ENCODE measurements at regions not wholly inside any gene's neighbourhood (a gene's known extent, or its start where the extent isn't known, plus 50 kb on each side); places are given as distances from the start of the nearest gene placed in this dataset.

DNA sequence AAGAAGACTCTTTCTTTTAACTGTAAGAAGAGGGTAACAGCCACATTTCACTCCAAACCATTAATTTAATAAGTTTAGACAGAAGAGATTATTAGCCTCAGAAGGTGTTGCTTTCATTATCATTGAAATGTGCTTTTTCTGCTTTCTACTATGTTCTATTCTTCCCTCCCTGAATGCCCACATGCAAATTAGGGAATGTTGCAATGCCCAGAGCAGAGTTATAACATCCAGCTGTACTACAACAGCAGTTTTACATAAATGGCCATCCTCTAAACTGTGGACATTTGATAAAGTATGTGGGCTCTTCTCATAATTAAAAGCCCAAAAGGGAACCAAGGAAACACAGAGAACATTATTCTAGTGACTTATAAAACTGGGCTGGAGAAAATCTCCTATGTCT is 82.2 kb upstream of the SOD1 start:
- TF ChIP-seq, protein P1, sequence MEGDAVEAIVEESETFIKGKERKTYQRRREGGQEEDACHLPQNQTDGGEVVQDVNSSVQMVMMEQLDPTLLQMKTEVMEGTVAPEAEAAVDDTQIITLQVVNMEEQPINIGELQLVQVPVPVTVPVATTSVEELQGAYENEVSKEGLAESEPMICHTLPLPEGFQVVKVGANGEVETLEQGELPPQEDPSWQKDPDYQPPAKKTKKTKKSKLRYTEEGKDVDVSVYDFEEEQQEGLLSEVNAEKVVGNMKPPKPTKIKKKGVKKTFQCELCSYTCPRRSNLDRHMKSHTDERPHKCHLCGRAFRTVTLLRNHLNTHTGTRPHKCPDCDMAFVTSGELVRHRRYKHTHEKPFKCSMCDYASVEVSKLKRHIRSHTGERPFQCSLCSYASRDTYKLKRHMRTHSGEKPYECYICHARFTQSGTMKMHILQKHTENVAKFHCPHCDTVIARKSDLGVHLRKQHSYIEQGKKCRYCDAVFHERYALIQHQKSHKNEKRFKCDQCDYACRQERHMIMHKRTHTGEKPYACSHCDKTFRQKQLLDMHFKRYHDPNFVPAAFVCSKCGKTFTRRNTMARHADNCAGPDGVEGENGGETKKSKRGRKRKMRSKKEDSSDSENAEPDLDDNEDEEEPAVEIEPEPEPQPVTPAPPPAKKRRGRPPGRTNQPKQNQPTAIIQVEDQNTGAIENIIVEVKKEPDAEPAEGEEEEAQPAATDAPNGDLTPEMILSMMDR (IDR thresholded peaks at IDR 0.05), result no peak
- no peak for TF ChIP-seq POLR2A (IDR thresholded peaks at IDR 0.05)
